ENCODE measurements at regions not wholly inside any gene's neighbourhood (a gene's known extent, or its start where the extent isn't known, plus 50 kb on each side); places are given as distances from the start of the nearest gene placed in this dataset.

DNA sequence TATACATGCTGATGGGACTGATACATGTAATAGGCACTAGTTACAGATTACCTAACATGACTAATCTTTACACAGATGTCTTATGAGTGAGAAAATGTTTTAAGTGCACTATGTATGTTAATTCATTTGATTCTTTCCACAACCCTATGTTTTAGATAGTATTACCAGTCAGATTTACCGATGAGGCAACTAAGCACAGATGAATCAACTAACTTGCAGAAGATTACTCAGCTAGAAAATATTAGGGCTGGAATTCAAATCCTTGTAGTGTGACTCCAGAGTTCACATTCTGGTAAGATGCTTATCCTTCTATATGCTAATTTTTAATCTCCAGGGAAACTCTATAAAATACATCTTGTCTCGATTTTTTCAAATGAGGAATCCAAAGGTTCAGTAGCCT lies 964.9 kb downstream of the REEP3 start:
- no peak overlapping the region for H3K4me3 ChIP-seq (ENCODE audit: low read depth, low read length)
- no peak for TF ChIP-seq CTCF (IDR thresholded peaks at IDR 0.05; ENCODE audit: borderline replicate concordance, insufficient read depth, low read depth, low read length)

DNA sequence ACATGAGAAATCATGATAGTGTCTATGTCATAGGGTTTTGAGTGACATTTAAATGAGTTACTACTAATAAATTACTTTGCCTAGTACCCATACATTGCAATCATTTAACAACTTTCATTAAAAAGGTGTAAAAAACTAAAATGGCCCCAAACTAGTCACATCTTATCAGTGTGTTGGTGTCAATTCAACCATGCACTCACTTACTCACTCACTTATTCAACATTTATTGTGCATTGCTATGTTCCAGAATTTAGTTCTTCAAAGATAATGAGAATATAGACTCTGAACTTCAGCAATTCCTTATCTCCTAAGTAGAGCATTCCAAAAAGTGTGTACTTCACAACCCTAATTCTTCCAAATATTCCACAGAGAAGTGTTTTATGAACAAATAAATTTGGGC lies 965.7 kb downstream of the REEP3 start:
- TF ChIP-seq CTCF (IDR thresholded peaks at IDR 0.05; ENCODE audit: borderline replicate concordance, insufficient read depth, low read depth, low read length): no peak
- H3K4me3 ChIP-seq (ENCODE audit: low read depth, low read length): no peak overlapping the region

GRCh38 chr10:64494901-64495300 lies 973.7 kb downstream of the REEP3 start:
- H3K4me3 ChIP-seq (ENCODE audit: low read depth, low read length): no peak overlapping the region
- no peak for TF ChIP-seq CTCF (IDR thresholded peaks at IDR 0.05; ENCODE audit: borderline replicate concordance, insufficient read depth, low read depth, low read length)

- H3K4me3 ChIP-seq (ENCODE audit: low read depth, low read length): no peak overlapping the region
- no peak for TF ChIP-seq CTCF (IDR thresholded peaks at IDR 0.05; ENCODE audit: borderline replicate concordance, insufficient read depth, low read depth, low read length)
Measured at GRCh38 chr10:64497306-64497705, 976.1 kb downstream of the REEP3 start.

DNA sequence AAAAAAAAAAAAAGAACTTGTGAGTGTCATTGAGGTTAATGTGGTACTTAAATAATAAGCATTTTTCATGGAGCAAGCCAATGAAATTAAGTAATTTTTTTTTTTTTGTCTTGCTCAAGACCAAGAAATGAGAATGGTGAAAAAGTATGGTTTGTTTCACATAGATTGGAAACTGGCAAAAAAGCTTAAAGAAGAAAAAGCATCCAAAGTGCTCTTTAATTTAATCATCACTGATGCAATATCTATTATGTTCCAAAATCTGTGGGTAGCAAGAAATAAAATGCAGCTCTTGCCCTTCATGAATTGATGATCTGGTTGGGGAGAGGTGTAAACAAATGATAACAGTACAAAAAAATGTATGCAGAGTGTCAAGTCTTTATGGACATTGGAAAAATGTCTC lies 980.6 kb downstream of the REEP3 start:
- no peak for TF ChIP-seq CTCF (IDR thresholded peaks at IDR 0.05; ENCODE audit: borderline replicate concordance, insufficient read depth, low read depth, low read length)
- H3K4me3 ChIP-seq (ENCODE audit: low read depth, low read length): no peak overlapping the region

DNA sequence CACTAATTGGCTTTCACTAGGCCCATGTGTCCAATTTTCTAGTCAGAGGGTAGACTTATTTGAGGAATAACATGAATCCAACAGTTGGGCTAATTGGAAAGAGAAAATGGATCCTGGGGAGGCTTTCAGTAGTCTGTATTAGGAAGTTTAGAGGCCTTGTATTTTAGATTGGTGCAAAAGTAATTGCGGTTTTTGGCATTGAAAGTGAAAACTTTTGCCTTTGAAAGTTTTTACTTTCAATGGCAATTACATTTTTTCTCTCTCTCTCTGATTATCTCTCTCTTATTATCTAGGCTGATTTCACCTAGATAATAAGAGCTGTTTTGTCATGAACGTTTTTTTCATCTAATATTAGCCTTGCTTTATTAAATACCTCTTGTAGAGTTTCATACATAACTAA lies 981.7 kb downstream of the REEP3 start:
- no peak for TF ChIP-seq CTCF (IDR thresholded peaks at IDR 0.05; ENCODE audit: borderline replicate concordance, insufficient read depth, low read depth, low read length)

GRCh38 chr10:64503429-64503828 lies 982.2 kb downstream of the REEP3 start:
- no peak for TF ChIP-seq CTCF (IDR thresholded peaks at IDR 0.05; ENCODE audit: borderline replicate concordance, insufficient read depth, low read depth, low read length)
- H3K4me3 ChIP-seq (ENCODE audit: low read depth, low read length): no peak overlapping the region

More for the DNA sequence above, 981.7 kb downstream of the REEP3 start:
- H3K4me3 ChIP-seq (ENCODE audit: low read depth, low read length): no peak overlapping the region

Data from GM12875 (cell line).